ENCODE measurements at regions not wholly inside any gene's neighbourhood (a gene's known extent, or its start where the extent isn't known, plus 50 kb on each side); places are given as distances from the start of the nearest gene placed in this dataset.
"Not testable (repeated sequence)": the region's sequence is repeated elsewhere in the genome, so short reads cannot be mapped to it uniquely, and the experiment has no call there.

- no peaks in the 10 kb centered on the region for H3K36me3 ChIP-seq (ENCODE audit: low read depth, low read length)
- peak; percentile 92 for ATAC-seq
- peaks cover 5% of the 10 kb centered on the region for H3K9me3 ChIP-seq (ENCODE audit: low read length)
- H3K9ac ChIP-seq (ENCODE audit: low read length) = 0 out of 2 replicates have a peak overlapping the region, but pooled peaks have one; percentile 10
- CTCF ChIA-PET = no interaction called here
- H3F3A ChIP-seq (ENCODE audit: low read length, unreplicated experiment) = peaks cover 13% of the 10 kb centered on the region
- no peak overlapping the region for H3K4me3 ChIP-seq (ENCODE audit: low read length)
- no TSS peak for BruUV-seq (replicated peaks)
- no peaks in the 10 kb centered on the region for H3K79me2 ChIP-seq (ENCODE audit: low read length)
- H3K27me3 ChIP-seq (ENCODE audit: low read length) = no peaks in the 10 kb centered on the region; the same call in 1 of the 2 replicates
- TF ChIP-seq EZH2phosphoT487 (IDR thresholded peaks at IDR 0.05; ENCODE audit: borderline replicate concordance, low read length) (peak; percentile 65; the same call in 1 of the 2 replicates), EZH2 (IDR thresholded peaks at IDR 0.05; ENCODE audit: low read length, unreplicated experiment) (no peak)
- TF ChIP-seq, protein P1, sequence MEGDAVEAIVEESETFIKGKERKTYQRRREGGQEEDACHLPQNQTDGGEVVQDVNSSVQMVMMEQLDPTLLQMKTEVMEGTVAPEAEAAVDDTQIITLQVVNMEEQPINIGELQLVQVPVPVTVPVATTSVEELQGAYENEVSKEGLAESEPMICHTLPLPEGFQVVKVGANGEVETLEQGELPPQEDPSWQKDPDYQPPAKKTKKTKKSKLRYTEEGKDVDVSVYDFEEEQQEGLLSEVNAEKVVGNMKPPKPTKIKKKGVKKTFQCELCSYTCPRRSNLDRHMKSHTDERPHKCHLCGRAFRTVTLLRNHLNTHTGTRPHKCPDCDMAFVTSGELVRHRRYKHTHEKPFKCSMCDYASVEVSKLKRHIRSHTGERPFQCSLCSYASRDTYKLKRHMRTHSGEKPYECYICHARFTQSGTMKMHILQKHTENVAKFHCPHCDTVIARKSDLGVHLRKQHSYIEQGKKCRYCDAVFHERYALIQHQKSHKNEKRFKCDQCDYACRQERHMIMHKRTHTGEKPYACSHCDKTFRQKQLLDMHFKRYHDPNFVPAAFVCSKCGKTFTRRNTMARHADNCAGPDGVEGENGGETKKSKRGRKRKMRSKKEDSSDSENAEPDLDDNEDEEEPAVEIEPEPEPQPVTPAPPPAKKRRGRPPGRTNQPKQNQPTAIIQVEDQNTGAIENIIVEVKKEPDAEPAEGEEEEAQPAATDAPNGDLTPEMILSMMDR (conservative IDR thresholded peaks at IDR 0.05; ENCODE audit: low read depth, low read length) = no peak
- peaks cover 29% of the 10 kb centered on the region for H3K4me1 ChIP-seq (ENCODE audit: insufficient read depth, low read length)
- peak overlapping the region; percentile 76 for H3K27ac ChIP-seq (ENCODE audit: low read length)
- POLR2A ChIA-PET (ENCODE audit: unreplicated experiment) = interaction anchor here (0.7 kb wide), 1 partner anchor 78 kb away, joined by 3 read pairs; no protein-coding TSS in a partner anchor
- H2AFZ ChIP-seq (ENCODE audit: low read length) = no peak overlapping the region
- DNase-seq = peak; percentile 90
- intact Hi-C loops (cut with micrococcal nuclease) = loop anchor here (1.0 kb wide), 1 partner anchor 134 kb away; no protein-coding TSS in a partner anchor
- no peaks in the 10 kb centered on the region for H3K9me2 ChIP-seq (replicated peaks; ENCODE audit: low read length)
- no peaks in the 10 kb centered on the region for H4K20me1 ChIP-seq (ENCODE audit: low read length)
- H3K4me2 ChIP-seq (ENCODE audit: low read length) = peak overlapping the region; percentile 9; the same call in 1 of the 2 replicates
Measured at GRCh38 chr5:42108468-42108867, 183.4 kb downstream of the FBXO4 start.

DNA sequence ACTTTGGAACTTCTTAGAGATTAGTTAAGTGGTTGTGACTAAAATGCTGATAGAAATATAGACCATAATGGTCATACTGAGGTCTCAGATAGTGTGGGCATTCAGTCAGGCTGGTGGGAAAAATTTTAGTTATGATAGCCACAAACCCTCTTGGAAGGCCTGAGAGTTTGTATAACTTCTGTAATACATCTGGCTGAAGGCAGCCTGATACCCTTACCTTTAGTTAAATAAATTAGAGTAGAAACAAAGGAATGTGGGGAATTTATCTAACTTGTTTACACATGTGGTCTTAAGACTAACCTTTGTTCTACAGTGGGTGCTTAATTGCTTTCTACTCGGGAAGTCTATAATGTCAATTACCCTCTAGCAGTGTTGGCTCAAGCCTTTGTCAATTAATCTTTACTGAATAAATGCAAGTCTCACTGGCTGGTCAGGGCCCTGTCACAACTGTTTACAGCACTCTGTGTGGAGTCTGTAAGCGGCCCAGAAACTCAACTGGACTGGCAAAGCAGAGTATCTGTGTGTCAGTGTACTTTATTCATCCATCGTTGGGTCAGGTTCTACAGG is 184.0 kb downstream of the FBXO4 start:
- ChIA-PET CTCF (no interaction called here), POLR2A (ENCODE audit: unreplicated experiment) (interaction anchor here (0.6 kb wide), 1 partner anchor 141 kb away, joined by 16 read pairs; no protein-coding TSS in a partner anchor)
- peaks cover 13% of the 10 kb centered on the region for H3F3A ChIP-seq (ENCODE audit: low read length, unreplicated experiment)
- H3K36me3 ChIP-seq (ENCODE audit: low read depth, low read length) = no peaks in the 10 kb centered on the region
- H3K27me3 ChIP-seq (ENCODE audit: low read length) = no peaks in the 10 kb centered on the region; the same call in 1 of the 2 replicates
- H3K4me3 ChIP-seq (ENCODE audit: low read length) = no peak overlapping the region
- peak overlapping the region; percentile 76 for H3K27ac ChIP-seq (ENCODE audit: low read length)
- no peak overlapping the region for H2AFZ ChIP-seq (ENCODE audit: low read length)
- H3K9ac ChIP-seq (ENCODE audit: low read length) = peak overlapping the region; percentile 10; the same call in 1 of the 2 replicates
- H3K9me3 ChIP-seq (ENCODE audit: low read length) = peaks cover 5% of the 10 kb centered on the region
- peak; percentile 72 for DNase-seq
- peaks cover 29% of the 10 kb centered on the region for H3K4me1 ChIP-seq (ENCODE audit: insufficient read depth, low read length)
- H3K79me2 ChIP-seq (ENCODE audit: low read length) = no peaks in the 10 kb centered on the region
- no peaks in the 10 kb centered on the region for H3K9me2 ChIP-seq (replicated peaks; ENCODE audit: low read length)
- H3K4me2 ChIP-seq (ENCODE audit: low read length) = peak overlapping the region; percentile 9
- BruUV-seq (replicated peaks) = no TSS peak
- TF ChIP-seq EZH2 (IDR thresholded peaks at IDR 0.05; ENCODE audit: low read length, unreplicated experiment) (no peak), EZH2phosphoT487 (IDR thresholded peaks at IDR 0.05; ENCODE audit: borderline replicate concordance, low read length) (no peak)
- TF ChIP-seq, protein P1 (conservative IDR thresholded peaks at IDR 0.05; ENCODE audit: low read depth, low read length) = no peak
- peak; percentile 62 for ATAC-seq
- intact Hi-C loops (cut with micrococcal nuclease) = no loop called here
- H4K20me1 ChIP-seq (ENCODE audit: low read length) = no peaks in the 10 kb centered on the region

GRCh38 chr5:42115721-42116120 is 190.6 kb downstream of the FBXO4 start:
- intact Hi-C loops (cut with micrococcal nuclease); H4K20me1 ChIP-seq (ENCODE audit: low read length); H3K9ac ChIP-seq (ENCODE audit: low read length); H3K4me3 ChIP-seq (ENCODE audit: low read length); H3K27me3 ChIP-seq (ENCODE audit: low read length); H3K4me2 ChIP-seq (ENCODE audit: low read length); H3F3A ChIP-seq (ENCODE audit: low read length, unreplicated experiment); H3K27ac ChIP-seq (ENCODE audit: low read length); DNase-seq; H3K9me3 ChIP-seq (ENCODE audit: low read length); H2AFZ ChIP-seq (ENCODE audit: low read length); CTCF ChIA-PET; BruUV-seq (replicated peaks); H3K36me3 ChIP-seq (ENCODE audit: low read depth, low read length); H3K4me1 ChIP-seq (ENCODE audit: insufficient read depth, low read length); H3K9me2 ChIP-seq (replicated peaks; ENCODE audit: low read length); POLR2A ChIA-PET (ENCODE audit: unreplicated experiment); ATAC-seq; H3K79me2 ChIP-seq (ENCODE audit: low read length): not testable (repeated sequence)
